H1 (cell line): ENCODE measurements at regions not wholly inside any gene's neighbourhood (a gene's known extent, or its start where the extent isn't known, plus 50 kb on each side); places are given as distances from the start of the nearest gene placed in this dataset.

Experiments used
- CTCF ChIA-PET: fragments of 300-600 bp; sonication (Branson Sonifier 250); formaldehyde crosslinking; loops from one replicate; lab custom pipeline; 2021; ENCODE audit not compliant: partially characterized antibody; lab: Charles Lee
- POLR2A ChIA-PET: fragments of 300-600 bp; sonication (Branson Sonifier 250); formaldehyde crosslinking; loops from one replicate; lab custom pipeline; 2021; ENCODE audit warnings: inconsistent platforms; ENCODE audit not compliant: partially characterized antibody; lab: Charles Lee
- DNase-seq, 2 experiments: peaks; one replicate each; pipeline versions ENCODE4 v3.0.0 to v3.0.0-alpha.2; 2010 to 2022; ENCODE audit warnings: low spot score in 2 of 2, low read depth in 1 of 2, mixed read lengths in 1 of 2
- FAIRE-seq: peaks from 2 replicates; lab custom pipeline; 2011; peaks lifted over from hg19 to GRCh38; lab: Jason Lieb, UNC
- H2AFZ ChIP-seq: 2 replicates; pipeline ENCODE4 v1.8.1; 2012; ENCODE audit warnings: low read length, inconsistent platforms
- H2AK5ac ChIP-seq: 2 replicates; pipeline ENCODE4 v1.6.1; 2013; ENCODE audit warnings: low read depth, low read length
- H2BK120ac ChIP-seq: replicated peaks from 2 replicates; pipeline ENCODE3; 2013; ENCODE audit warnings: low read depth, low read length, inconsistent platforms
- H2BK12ac ChIP-seq: 2 replicates; pipeline ENCODE4 v1.6.1; 2013; ENCODE audit warnings: low read depth, low read length
- H2BK15ac ChIP-seq: 2 replicates; pipeline ENCODE4 v1.6.1; 2013; ENCODE audit warnings: low read length
- H2BK20ac ChIP-seq: 2 replicates; pipeline ENCODE4 v1.6.1; 2013; ENCODE audit warnings: low read length
- H2BK5ac ChIP-seq: 2 replicates; pipeline ENCODE4 v1.6.1; 2013; ENCODE audit warnings: low read depth, low read length
- H3K14ac ChIP-seq: 2 replicates; pipeline ENCODE4 v1.6.1; 2013; ENCODE audit warnings: inconsistent platforms; ENCODE audit not compliant: insufficient read length
- H3K18ac ChIP-seq: 2 replicates; pipeline ENCODE4 v1.6.1; 2013; ENCODE audit warnings: low read length; ENCODE audit errors: extremely low read depth
- H3K23ac ChIP-seq: 2 replicates; pipeline ENCODE4 v1.6.1; 2013; ENCODE audit warnings: inconsistent platforms; ENCODE audit not compliant: insufficient read length
- H3K23me2 ChIP-seq: 2 replicates; pipeline ENCODE4 v1.6.1; 2013; ENCODE audit warnings: low read depth, low read length
- H3K27ac ChIP-seq: 2 replicates; pipeline ENCODE4 v1.6.1; 2011; ENCODE audit warnings: low read depth, low read length, inconsistent platforms
- H3K27me3 ChIP-seq, 4 experiments: replicated peaks in 1 of 4; 1 replicate in 1 of 4; 2 replicates in 3 of 4; pipeline versions ENCODE4 v1.6.1 to v1.8.1; 2011 to 2013; ENCODE audit warnings: low read length in 3 of 4, mild to moderate bottlenecking in 3 of 4, inconsistent platforms in 2 of 4, mixed read lengths in 2 of 4, moderate library complexity in 1 of 4; ENCODE audit not compliant: control insufficient read depth in 3 of 4, insufficient read depth in 3 of 4; ENCODE audit errors: extremely low read depth in 1 of 4
- H3K36me3 ChIP-seq, 4 experiments: 2 replicates each; pipeline versions ENCODE4 v1.6.1 to v1.8.1; 2011 to 2013; ENCODE audit warnings: mild to moderate bottlenecking in 4 of 4, low read length in 3 of 4, moderate library complexity in 2 of 4, control low read depth in 1 of 4, inconsistent platforms in 1 of 4; ENCODE audit not compliant: insufficient read depth in 4 of 4, control insufficient read depth in 2 of 4
- H3K4ac ChIP-seq: replicated peaks from 2 replicates; pipeline ENCODE3; 2013; ENCODE audit warnings: low read length, low read depth, mixed read lengths, inconsistent platforms; ENCODE audit not compliant: insufficient read length
- H3K4me1 ChIP-seq, 4 experiments: replicated peaks in 1 of 4; 1 replicate in 1 of 4; 2 replicates in 3 of 4; pipeline versions ENCODE4 v1.6.1 to v1.8.1; 2011 to 2013; ENCODE audit warnings: low read length in 3 of 4, inconsistent platforms in 2 of 4, mixed read lengths in 1 of 4; ENCODE audit not compliant: insufficient read depth in 4 of 4, control insufficient read depth in 3 of 4
- H3K4me2 ChIP-seq, 2 experiments: 2 replicates each; pipeline versions ENCODE4 v1.6.1 to v1.8.1; 2011 to 2013; ENCODE audit warnings: low read depth in 2 of 2, low read length in 2 of 2, control low read depth in 1 of 2, inconsistent platforms in 1 of 2, mild to moderate bottlenecking in 1 of 2; ENCODE audit not compliant: insufficient read depth in 1 of 2
- H3K4me3 ChIP-seq, 4 experiments: fragments of 200-600, 300-600 bp in 1 of 4; sonication (generic), shearing (Covaris generic), sonication (Bioruptor Twin) in 1 of 4; 2 replicates each; pipeline versions ENCODE4 v1.5.1 to v1.8.1; 2011 to 2016; ENCODE audit warnings: low read length in 4 of 4, low read depth in 3 of 4, control low read depth in 2 of 4, inconsistent platforms in 2 of 4, mild to moderate bottlenecking in 2 of 4, mixed read lengths in 1 of 4, moderate library complexity in 1 of 4; ENCODE audit not compliant: insufficient read depth in 2 of 4; ENCODE audit errors: extremely low read depth in 1 of 4
- H3K56ac ChIP-seq: replicated peaks from 2 replicates; pipeline ENCODE3; 2013; ENCODE audit warnings: low read depth, mild to moderate bottlenecking, mixed read lengths, low read length, inconsistent platforms; ENCODE audit not compliant: insufficient read length
- H3K79me1 ChIP-seq: 2 replicates; pipeline ENCODE4 v1.6.1; 2013; ENCODE audit warnings: low read depth, low read length, control low read depth
- H3K79me2 ChIP-seq, 2 experiments: 2 replicates each; pipeline versions ENCODE4 v1.6.1 to v1.8.1; 2012 to 2013; ENCODE audit warnings: low read length in 2 of 2, mild to moderate bottlenecking in 2 of 2, inconsistent platforms in 1 of 2; ENCODE audit not compliant: insufficient read depth in 2 of 2, control insufficient read depth in 1 of 2
- H3K9ac ChIP-seq, 4 experiments: replicated peaks in 1 of 4; 1 replicate in 1 of 4; 2 replicates in 3 of 4; pipeline versions ENCODE4 v1.6.1 to v1.8.1; 2011 to 2013; ENCODE audit warnings: low read depth in 3 of 4, low read length in 3 of 4, control low read depth in 2 of 4, mild to moderate bottlenecking in 2 of 4, moderate library complexity in 2 of 4, inconsistent platforms in 1 of 4; ENCODE audit errors: extremely low read depth in 1 of 4
- H3K9me3 ChIP-seq, 2 experiments: 2 replicates each; pipeline versions ENCODE4 v1.6.1 to v1.8.1; 2012 to 2013; ENCODE audit warnings: mild to moderate bottlenecking in 2 of 2, moderate library complexity in 2 of 2, control low read depth in 1 of 2, inconsistent platforms in 1 of 2, low read depth in 1 of 2, low read length in 1 of 2, mixed read lengths in 1 of 2; ENCODE audit not compliant: insufficient read depth in 2 of 2
- H4K20me1 ChIP-seq, 2 experiments: replicated peaks in 1 of 2; 2 replicates each; pipeline versions ENCODE3 to v1.8.1; 2011 to 2013; ENCODE audit warnings: inconsistent platforms in 2 of 2, low read length in 2 of 2, mild to moderate bottlenecking in 1 of 2; ENCODE audit not compliant: insufficient read depth in 2 of 2, control insufficient read depth in 1 of 2
- H4K5ac ChIP-seq: 2 replicates; pipeline ENCODE4 v1.6.1; 2013; ENCODE audit warnings: low read length, low read depth, mixed read lengths, inconsistent platforms; ENCODE audit not compliant: insufficient read length
- H4K8ac ChIP-seq: 2 replicates; pipeline ENCODE4 v1.8.0; 2013; ENCODE audit warnings: mild to moderate bottlenecking, moderate library complexity, low read length, inconsistent platforms; ENCODE audit not compliant: insufficient read depth; ENCODE audit errors: extremely low read depth
- H4K91ac ChIP-seq: replicated peaks from 2 replicates; pipeline ENCODE3; 2013; ENCODE audit warnings: low read length, mixed read lengths, inconsistent platforms; ENCODE audit not compliant: insufficient read length
- ASH2L ChIP-seq: fragments of 200-600, 300-600 bp; sonication (generic); IDR thresholded peaks from one replicate; pipeline ENCODE4 v1.7.1; 2017; ENCODE audit warnings: low read length
- RFX5 ChIP-seq: IDR thresholded peaks from 2 replicates; pipeline ENCODE4 v1.6.1; 2011; ENCODE audit warnings: low read depth, low read length, improper control_type of control experiment, borderline replicate concordance
- WGBS, 2 experiments: shearing (Covaris generic) in 1 of 2; methylation state at CpG; one replicate each; pipeline versions ENCODE4 v1.1.6 to v1.1.7; 2013 to 2015; ENCODE audit warnings: low lambda C conversion rate in 2 of 2, mixed read lengths in 2 of 2, inconsistent platforms in 1 of 2, low coverage in 1 of 2, missing lambda C conversion rate in 1 of 2; ENCODE audit not compliant: insufficient replicate concordance in 2 of 2, insufficient coverage in 1 of 2, insufficient read length in 1 of 2; ENCODE audit errors: extremely low coverage in 1 of 2, missing lambda C conversion rate in 1 of 2; 5-methylcytosine and 5-hydroxymethylcytosine counted together

DNA sequence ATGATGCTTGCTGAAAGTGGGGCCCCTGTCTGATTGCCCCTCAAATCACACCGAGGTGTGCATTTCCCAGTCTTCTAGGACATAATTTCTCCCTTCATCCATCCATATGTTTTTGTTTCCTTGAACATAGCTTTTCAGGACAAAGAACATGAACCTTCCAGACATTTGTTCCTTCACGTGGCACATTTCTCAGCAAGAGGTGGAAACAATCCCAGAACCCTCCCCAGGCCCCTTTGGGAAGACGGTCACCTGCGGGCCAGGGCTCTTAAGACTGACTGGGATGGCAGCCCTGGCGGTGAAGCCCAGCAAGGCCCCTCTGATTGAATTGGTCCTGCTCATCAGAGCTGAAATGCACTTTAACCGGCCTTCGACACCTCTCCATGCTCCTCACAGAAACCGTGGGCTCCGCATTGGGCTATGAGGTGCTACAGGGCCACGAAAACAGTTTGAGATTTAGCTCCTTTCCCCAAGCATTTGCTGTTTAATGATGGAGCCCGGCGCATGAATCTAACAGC is 522.5 kb upstream of the DPP6 start:
- Histone ChIP-seq H4K5ac (no peak overlapping the region), H3K4me2 (no peak overlapping the region)

More for the DNA sequence above, 522.5 kb upstream of the DPP6 start:
- Histone ChIP-seq H4K8ac (no peak overlapping the region), H3K4ac (no peak overlapping the region), H3K23me2 (no peaks in the 10 kb centered on the region; the same call in 1 of the 2 replicates), H3K36me3 (no peaks in the 10 kb centered on the region), H3K14ac (no peak overlapping the region), H3K79me2 (no peaks in the 10 kb centered on the region), H3K9me3 (peaks cover 24 to 58% of the 10 kb centered on the region in 2 experiments), H2AK5ac (no peak overlapping the region), H2BK5ac (no peak overlapping the region), H3K18ac (no peak overlapping the region), H2BK12ac (no peak overlapping the region), H4K20me1 (no peaks in the 10 kb centered on the region), H3K23ac (no peak overlapping the region), H3K27me3 (no peaks in the 10 kb centered on the region; a peak in 1 of 7 replicates), H3K4me1 (no peaks in the 10 kb centered on the region), H4K91ac (no peak overlapping the region), H3K79me1 (no peaks in the 10 kb centered on the region), H2BK20ac (no peak overlapping the region), H2BK15ac (no peak overlapping the region), H2BK120ac (no peak overlapping the region), H3K56ac (no peak overlapping the region), H2AFZ (no peak overlapping the region), H3K9ac (no peak overlapping the region), H3K4me3 (no peak overlapping the region), H3K27ac (no peak overlapping the region)
- no peak for TF ChIP-seq RFX5
- TF ChIP-seq ASH2L = no peak
- FAIRE-seq = no peak
- DNase-seq = no peak
- ChIA-PET CTCF (no interaction called here), POLR2A (no interaction called here)
- 89% methylated on average over 12 of the region's 12 CpGs; no CpG with 5 or more reads in 1 of the 2 experiments for WGBS, 2 experiments
